Jurkat, Clone E6-1 (cell line): ENCODE measurements at regions not wholly inside any gene's neighbourhood (a gene's known extent, or its start where the extent isn't known, plus 50 kb on each side); places are given as distances from the start of the nearest gene placed in this dataset.
A peak's percentile ranks its signal among the peaks of the same experiment; 100 is the strongest.
"Not testable (repeated sequence)": the region's sequence is repeated elsewhere in the genome, so short reads cannot be mapped to it uniquely, and the experiment has no call there.

Source experiments
- DNase-seq: peaks from one replicate; pipeline ENCODE4 v3.0.0-alpha.2; 2011; ENCODE audit warnings: low read depth, low spot score
- H3K4me3 ChIP-seq: 2 replicates; pipeline ENCODE4 v1.5.1; 2011; ENCODE audit warnings: mild to moderate bottlenecking, low read length, control low read depth, moderate library complexity

DNA sequence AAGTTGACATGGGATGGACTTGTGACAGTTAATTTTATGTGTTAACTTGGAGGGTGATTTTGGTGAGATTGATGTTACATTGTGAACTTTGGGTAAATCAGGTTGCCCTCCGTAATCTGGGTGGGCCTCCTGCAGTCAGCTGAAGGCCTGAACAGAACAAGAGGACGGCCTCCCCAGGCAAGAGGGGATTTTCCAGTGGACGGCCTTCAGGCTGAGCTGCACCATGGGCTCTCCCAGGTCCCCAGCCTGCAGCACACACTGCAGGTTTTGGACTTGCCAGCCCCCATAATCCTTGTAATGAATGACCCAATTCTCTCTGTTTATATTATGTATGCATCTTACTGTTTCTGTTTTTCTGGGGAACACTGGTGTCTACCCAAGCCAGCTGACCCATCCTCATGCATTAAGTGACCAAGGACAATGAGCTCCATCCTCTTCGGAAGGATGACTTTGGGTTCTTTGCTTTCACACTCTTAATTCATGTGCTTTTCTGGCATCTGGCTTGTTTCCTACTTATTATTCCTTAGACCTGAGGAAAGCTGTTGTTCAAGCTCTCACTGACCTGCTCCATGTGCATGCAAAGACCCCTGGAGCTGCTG, 64.2 kb downstream of the DACT2 start:
- no peak overlapping the region for H3K4me3 ChIP-seq
- DNase-seq = no peak

DNA sequence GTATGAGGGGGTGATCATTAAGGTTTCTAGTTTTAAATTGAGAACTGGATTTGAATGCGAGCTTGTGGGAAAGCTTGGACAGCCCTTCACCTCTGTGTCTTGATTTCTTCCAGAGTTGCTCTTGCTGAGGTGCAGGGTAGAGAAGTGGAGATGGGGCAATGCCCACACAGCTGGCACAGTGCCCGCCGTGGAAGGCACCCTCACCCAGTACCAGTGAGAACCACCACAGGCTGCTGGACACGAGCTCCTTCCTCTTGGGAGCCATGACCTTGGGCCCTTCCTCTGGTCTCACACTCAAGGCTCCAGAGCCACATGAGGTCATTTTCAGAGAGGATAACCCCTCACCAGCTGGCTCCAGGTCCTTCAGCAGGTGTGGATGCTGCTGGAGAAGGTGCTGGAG, 67.3 kb downstream of the DACT2 start:
- DNase-seq = no peak
- no peak overlapping the region for H3K4me3 ChIP-seq

GRCh38 chr6:168250250-168250649, 69.3 kb downstream of the DACT2 start:
- H3K4me3 ChIP-seq = no peak overlapping the region
- DNase-seq = no peak

DNA sequence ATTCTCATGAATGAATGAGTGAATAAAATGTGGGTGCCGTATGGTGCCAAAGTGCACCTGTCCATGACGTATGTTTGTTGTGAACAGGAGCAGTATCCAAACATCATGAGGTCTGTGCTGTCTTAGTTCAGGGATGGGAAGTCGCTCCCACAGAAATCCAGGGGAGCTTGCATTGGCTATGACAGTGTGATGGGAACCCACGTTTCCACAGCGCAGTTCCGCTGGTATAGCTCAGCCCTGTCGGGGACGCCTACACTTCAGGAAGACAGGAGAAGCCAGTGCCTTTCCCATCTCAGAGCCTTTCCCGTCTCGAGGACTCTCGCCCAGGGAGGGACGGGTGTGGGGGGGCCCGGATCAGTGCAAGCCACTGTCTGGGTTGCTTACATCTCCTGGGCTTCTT, 69.8 kb downstream of the DACT2 start:
- H3K4me3 ChIP-seq = no peak overlapping the region
- no peak for DNase-seq

DNA sequence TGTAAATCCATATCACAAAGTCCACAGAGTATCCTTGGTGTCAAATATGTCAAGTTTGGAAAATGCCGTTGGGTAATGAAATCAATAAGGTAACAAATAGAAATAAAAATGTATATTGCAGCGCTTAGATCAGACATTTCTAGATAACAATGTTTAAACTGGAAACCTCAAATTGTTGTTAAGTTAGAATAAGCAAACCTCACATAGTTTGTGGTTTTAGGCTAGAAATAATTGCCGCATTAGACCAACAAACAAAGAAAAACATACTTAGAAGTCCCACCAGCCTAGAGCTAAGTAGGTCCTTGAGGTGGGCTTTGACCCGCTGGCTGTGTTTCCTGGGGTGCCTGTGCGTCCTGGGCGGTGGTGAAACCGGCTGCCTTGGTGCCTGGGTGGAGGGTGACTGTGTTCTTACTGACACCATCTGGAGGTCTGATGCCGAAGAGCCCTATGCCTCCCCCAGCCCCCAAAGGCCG, 71.4 kb downstream of the DACT2 start:
- peak; percentile 6 for DNase-seq
- no peak overlapping the region for H3K4me3 ChIP-seq

DNA sequence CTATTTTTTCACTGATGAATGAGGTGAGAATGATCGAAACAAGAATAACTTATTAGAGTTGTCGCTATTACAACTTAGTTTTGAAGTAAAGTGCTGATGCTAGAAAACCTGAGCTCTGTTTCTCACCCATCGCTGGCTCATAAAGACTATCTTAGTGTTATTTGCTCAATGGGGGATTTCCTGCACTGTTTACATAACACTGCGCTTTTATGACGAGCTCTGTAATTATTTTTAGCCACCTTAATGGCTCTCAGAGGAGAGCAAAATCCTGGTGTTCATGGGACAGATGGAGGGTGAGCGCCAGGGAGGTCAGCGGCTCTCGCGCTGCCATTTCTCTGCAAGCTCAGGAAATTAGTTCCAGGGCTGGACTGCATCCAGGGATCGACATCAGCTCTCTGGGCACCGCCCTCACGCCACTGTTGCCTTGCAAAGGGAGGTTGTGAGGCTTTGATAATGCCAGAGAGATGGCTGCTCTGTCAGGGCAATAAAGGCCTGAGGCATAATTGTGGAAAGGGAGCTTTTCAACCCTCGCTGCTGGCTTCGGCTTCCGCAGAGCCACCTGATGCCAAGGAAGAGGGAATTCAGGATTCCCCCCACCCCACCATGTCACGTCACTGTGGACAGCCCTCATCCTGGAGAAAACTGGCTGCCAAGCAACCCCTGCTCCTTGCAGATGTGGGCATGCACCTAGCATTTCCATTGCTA, 72.0 kb downstream of the DACT2 start:
- DNase-seq = no peak
- H3K4me3 ChIP-seq = no peak overlapping the region

- DNase-seq = no peak
- H3K4me3 ChIP-seq = no peak overlapping the region
These were observed 74.5 kb downstream of the DACT2 start for GRCh38 chr6:168244961-168245551.

GRCh38 chr6:168243812-168244376, 75.7 kb downstream of the DACT2 start:
- no peak overlapping the region for H3K4me3 ChIP-seq
- DNase-seq = no peak

- no peak overlapping the region for H3K4me3 ChIP-seq
- no peak for DNase-seq
These were observed 76.7 kb downstream of the DACT2 start for GRCh38 chr6:168242940-168243225.

DNA sequence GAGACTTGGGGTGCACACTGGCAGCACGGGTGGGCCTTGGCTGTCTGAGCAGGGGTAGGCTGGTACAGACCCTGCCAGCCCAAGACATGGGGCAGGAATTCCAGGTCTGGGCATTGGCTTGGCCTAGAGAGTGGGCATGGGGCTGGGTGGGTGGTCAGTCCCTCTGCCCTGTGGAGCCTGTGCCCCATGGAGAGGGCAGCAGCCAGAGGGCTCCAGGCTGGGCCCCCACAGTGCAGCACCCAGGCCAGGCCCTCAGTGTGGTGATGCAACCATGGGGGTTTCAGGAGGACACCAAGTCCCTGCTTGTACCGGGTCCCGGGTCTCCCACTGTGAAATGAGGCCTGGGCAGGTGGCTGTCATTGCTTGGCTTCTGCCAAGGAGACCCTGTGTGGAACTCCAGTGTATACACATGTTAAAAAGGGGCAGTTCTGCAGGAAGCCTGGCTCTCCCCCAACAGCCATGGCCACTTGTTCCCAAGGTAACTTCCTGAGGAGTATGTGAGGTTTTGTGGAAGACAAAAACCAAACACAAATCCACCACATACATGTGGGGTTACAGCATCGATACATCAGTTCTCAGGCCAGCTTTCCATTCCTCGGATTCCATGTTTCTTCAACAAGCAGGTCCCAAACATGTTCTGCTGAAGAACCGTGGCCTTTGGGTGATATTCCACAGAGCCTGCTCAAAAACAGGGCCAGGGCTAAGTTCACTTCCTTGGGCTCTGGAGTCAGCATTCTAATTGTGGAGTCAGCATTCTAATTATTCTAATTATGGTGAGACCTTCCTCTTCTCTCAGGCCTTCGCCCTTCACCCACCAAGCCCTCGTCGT, 77.3 kb downstream of the DACT2 start:
- DNase-seq = no peak
- no peak overlapping the region for H3K4me3 ChIP-seq

GRCh38 chr6:168240160-168240559, 79.4 kb downstream of the DACT2 start:
- DNase-seq = no peak
- no peak overlapping the region for H3K4me3 ChIP-seq

GRCh38 chr6:168239044-168239773, 80.4 kb downstream of the DACT2 start:
- no peak overlapping the region for H3K4me3 ChIP-seq
- no peak for DNase-seq

DNA sequence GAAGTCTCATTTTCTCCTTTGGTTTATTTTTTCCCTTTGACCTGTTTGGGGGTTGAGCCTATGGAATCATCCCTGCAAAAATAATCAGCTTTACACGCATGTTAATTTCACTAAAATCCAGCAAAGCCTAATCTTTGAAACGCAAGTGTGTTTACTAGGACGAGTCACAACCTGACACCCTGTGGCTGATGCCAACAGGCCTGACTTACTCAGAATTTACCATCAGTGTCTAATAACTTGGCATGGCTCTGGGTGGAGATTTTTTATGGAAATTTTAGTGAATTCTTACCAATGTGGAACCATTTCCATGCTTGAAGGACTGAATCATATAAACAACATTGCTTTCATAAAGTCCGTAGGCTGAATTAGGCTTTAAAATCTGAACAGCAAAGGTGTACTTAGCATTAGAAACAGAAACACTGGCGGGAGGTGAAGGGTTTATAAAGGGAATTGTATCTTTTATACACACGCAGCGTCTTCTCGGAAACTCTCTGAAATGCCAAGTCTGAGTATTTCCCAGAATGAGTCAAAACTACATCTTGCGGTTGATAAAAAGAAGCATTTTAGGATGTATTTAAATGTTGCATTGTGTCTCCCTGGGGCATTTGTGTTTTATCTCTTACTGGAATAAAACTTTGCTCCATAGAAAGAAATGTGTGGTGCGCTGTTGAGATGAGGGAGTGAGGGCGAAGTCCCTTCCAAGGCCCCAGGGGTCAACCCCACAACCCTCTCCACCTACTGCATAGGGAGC, 81.2 kb downstream of the DACT2 start:
- no peak for DNase-seq
- no peak overlapping the region for H3K4me3 ChIP-seq

- not testable (repeated sequence) for DNase-seq, H3K4me3 ChIP-seq
These were observed 85.7 kb downstream of the DACT2 start for GRCh38 chr6:168233875-168234213.

DNA sequence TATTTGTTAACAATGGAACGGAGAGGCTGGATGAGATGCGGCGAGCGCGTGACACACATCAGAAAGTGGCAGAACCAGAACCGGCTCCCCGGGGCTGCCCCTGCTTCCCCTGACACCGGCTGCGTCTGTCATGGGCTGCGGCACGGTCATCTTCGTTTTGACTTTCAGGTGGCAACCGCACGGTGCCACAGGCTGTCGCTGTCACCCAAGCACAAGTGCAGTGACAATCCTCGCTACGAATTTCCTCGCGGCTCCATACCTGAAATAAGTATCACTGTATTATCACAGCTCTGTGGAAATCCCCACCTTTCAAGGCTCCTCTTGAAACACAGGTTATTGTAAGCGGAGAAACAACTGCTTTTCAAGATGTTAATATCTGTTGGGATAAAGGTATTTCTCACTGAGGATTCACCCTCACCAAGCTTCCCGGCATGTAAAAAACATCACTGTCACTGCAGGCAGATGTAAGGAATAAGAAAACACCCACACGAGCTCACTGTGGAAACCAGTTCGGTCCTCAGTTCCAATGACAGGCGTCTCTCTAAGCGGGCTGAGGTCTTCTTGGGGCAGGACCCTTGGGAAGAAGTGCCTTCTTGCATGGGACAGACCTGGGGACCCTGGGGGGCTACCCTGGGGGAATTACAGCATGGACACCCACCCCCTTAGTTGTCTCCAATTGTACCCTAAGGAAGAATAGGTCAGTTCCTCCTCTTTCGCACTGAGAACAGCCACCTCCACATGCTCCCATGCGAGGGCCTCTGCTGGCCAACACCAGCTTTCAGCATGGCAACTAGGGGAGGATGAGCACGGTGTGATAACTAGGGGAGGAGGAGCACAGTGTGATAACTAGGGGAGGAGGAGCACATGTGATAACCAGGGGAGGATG, 86.3 kb downstream of the DACT2 start:
- DNase-seq = no peak
- no peak overlapping the region for H3K4me3 ChIP-seq

DNA sequence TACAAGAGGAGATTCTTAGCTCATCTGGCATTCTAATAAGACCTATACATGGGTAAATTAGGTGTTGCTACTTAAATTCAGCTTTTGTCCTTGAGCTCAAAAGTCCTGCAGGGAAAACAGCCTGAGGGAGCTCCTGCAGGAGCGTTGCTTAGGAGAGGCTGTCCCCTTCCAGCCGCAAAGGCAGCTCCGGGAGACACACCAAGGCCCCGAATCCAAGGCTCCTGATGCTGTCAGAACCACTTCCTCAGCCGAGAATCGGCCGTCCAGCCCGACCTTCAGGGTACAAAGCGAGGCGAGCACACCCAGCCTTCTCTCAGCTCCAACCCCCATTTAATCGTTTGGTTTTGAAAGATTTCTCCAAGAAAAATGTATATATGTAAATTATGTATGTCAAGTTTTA, 87.0 kb downstream of the DACT2 start:
- no peak overlapping the region for H3K4me3 ChIP-seq
- no peak for DNase-seq

GRCh38 chr6:168232062-168232461, 87.5 kb downstream of the DACT2 start:
- no peak overlapping the region for H3K4me3 ChIP-seq
- no peak for DNase-seq
